Prostate gland (tissue), 2 donors: ENCODE measurements at regions not wholly inside any gene's neighbourhood (a gene's known extent, or its start where the extent isn't known, plus 50 kb on each side); places are given as distances from the start of the nearest gene placed in this dataset.

ENCODE experiments used
- POLR2A ChIP-seq: fragments of 450-650 bp; IDR thresholded peaks from one replicate; pipeline ENCODE4 v1.6.1; 2016; ENCODE audit warnings: antibody characterized with exemption, mild to moderate bottlenecking
- POLR2AphosphoS5 ChIP-seq: sonication (generic); formaldehyde crosslinking; IDR thresholded peaks from one replicate; pipeline ENCODE4 v1.6.1; 2017; ENCODE audit warnings: antibody characterized with exemption
- TF ChIP-seq, protein P1 (sequence below), 4 experiments: fragments of 200-600 bp in 2 of 4; fragments of 450-650 bp in 2 of 4; sonication (generic) in 2 of 4; IDR thresholded peaks; 1 replicate in 3 of 4; 2 replicates in 1 of 4; pipeline ENCODE4 v1.5.1; 2016 to 2019; ENCODE audit warnings: antibody characterized with exemption in 4 of 4, mild to moderate bottlenecking in 2 of 4, moderate library complexity in 2 of 4

GRCh38 chr10:36096576-36096975 lies 454.5 kb upstream of the FZD8 start:
- TF ChIP-seq, protein P1, sequence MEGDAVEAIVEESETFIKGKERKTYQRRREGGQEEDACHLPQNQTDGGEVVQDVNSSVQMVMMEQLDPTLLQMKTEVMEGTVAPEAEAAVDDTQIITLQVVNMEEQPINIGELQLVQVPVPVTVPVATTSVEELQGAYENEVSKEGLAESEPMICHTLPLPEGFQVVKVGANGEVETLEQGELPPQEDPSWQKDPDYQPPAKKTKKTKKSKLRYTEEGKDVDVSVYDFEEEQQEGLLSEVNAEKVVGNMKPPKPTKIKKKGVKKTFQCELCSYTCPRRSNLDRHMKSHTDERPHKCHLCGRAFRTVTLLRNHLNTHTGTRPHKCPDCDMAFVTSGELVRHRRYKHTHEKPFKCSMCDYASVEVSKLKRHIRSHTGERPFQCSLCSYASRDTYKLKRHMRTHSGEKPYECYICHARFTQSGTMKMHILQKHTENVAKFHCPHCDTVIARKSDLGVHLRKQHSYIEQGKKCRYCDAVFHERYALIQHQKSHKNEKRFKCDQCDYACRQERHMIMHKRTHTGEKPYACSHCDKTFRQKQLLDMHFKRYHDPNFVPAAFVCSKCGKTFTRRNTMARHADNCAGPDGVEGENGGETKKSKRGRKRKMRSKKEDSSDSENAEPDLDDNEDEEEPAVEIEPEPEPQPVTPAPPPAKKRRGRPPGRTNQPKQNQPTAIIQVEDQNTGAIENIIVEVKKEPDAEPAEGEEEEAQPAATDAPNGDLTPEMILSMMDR (IDR thresholded peaks at IDR 0.05) = no peak
- no peak for TF ChIP-seq POLR2A
- TF ChIP-seq POLR2AphosphoS5 = no peak
